ENCODE measurements at regions not wholly inside any gene's neighbourhood (a gene's known extent, or its start where the extent isn't known, plus 50 kb on each side); places are given as distances from the start of the nearest gene placed in this dataset.

- no peak overlapping the region; the same call in 1 of the 2 replicates for H3K9ac ChIP-seq (ENCODE audit: low read length)
- no peaks in the 10 kb centered on the region for H3K27me3 ChIP-seq (replicated peaks; ENCODE audit: insufficient read depth, low read length)
- H3K4me2 ChIP-seq (ENCODE audit: low read depth, low read length), result peak overlapping the region; percentile 42; the same call in 1 of the 2 replicates
- no peaks in the 10 kb centered on the region for H4K20me1 ChIP-seq (ENCODE audit: insufficient read depth, low read length)
- peak; percentile 79 for DNase-seq
- no peaks in the 10 kb centered on the region for H3K9me3 ChIP-seq (replicated peaks; ENCODE audit: insufficient read depth, low read length)
- no peaks in the 10 kb centered on the region for H3K79me2 ChIP-seq (ENCODE audit: low read length)
- H3F3A ChIP-seq (ENCODE audit: insufficient read depth, low read length), result peaks cover 12% of the 10 kb centered on the region
- no peaks in the 10 kb centered on the region for H3K36me3 ChIP-seq (replicated peaks; ENCODE audit: insufficient read depth, low read length)
- peak overlapping the region; percentile 29; the same call in 1 of the 2 replicates for H3K27ac ChIP-seq (ENCODE audit: low read length)
- peaks cover 42% of the 10 kb centered on the region for H3K4me1 ChIP-seq (ENCODE audit: low read length)
- no peaks in the 10 kb centered on the region for H3K9me2 ChIP-seq (replicated peaks; ENCODE audit: insufficient read depth, low read length)
- H3K4me3 ChIP-seq (ENCODE audit: low read length), result no peak overlapping the region
- peak overlapping the region; percentile 45 for H2AFZ ChIP-seq (ENCODE audit: low read length)
- TF ChIP-seq EZH2 (optimal IDR thresholded peaks at IDR 0.05; ENCODE audit: low read depth, low read length), result no peak
- TF ChIP-seq EZH2phosphoT487 (IDR thresholded peaks at IDR 0.05; ENCODE audit: low read length), result no peak
- TF ChIP-seq CTCF (IDR thresholded peaks at IDR 0.05; ENCODE audit: low read length), result no peak
These were observed 314.0 kb downstream of the LMO4 start for GRCh38 chr1:87642581-87643221.

GRCh38 chr1:87644033-87644578 lies 315.4 kb downstream of the LMO4 start:
- no peak overlapping the region for H3K4me3 ChIP-seq (ENCODE audit: low read length)
- H3K9me2 ChIP-seq (replicated peaks; ENCODE audit: insufficient read depth, low read length), result no peaks in the 10 kb centered on the region
- TF ChIP-seq EZH2 (optimal IDR thresholded peaks at IDR 0.05; ENCODE audit: low read depth, low read length) (no peak), EZH2phosphoT487 (IDR thresholded peaks at IDR 0.05; ENCODE audit: low read length) (no peak), CTCF (IDR thresholded peaks at IDR 0.05; ENCODE audit: low read length) (no peak)
- H3K4me1 ChIP-seq (ENCODE audit: low read length), result peaks cover 35% of the 10 kb centered on the region
- H3K27me3 ChIP-seq (replicated peaks; ENCODE audit: insufficient read depth, low read length), result no peaks in the 10 kb centered on the region
- peak; percentile 73 for DNase-seq
- no peak overlapping the region for H2AFZ ChIP-seq (ENCODE audit: low read length)
- H3K4me2 ChIP-seq (ENCODE audit: low read depth, low read length), result peak overlapping the region; percentile 1; the same call in 1 of the 2 replicates
- H3K36me3 ChIP-seq (replicated peaks; ENCODE audit: insufficient read depth, low read length), result no peaks in the 10 kb centered on the region
- no peaks in the 10 kb centered on the region for H3K79me2 ChIP-seq (ENCODE audit: low read length)
- H3K9me3 ChIP-seq (replicated peaks; ENCODE audit: insufficient read depth, low read length), result no peaks in the 10 kb centered on the region
- H3K9ac ChIP-seq (ENCODE audit: low read length), result no peak overlapping the region
- H3F3A ChIP-seq (ENCODE audit: insufficient read depth, low read length), result peaks cover 12% of the 10 kb centered on the region
- H3K27ac ChIP-seq (ENCODE audit: low read length), result peak overlapping the region; percentile 10; the same call in 1 of the 2 replicates
- no peaks in the 10 kb centered on the region for H4K20me1 ChIP-seq (ENCODE audit: insufficient read depth, low read length)

- no peaks in the 10 kb centered on the region for H3K36me3 ChIP-seq (replicated peaks; ENCODE audit: insufficient read depth, low read length)
- H3K9me3 ChIP-seq (replicated peaks; ENCODE audit: insufficient read depth, low read length), result no peaks in the 10 kb centered on the region
- H3K27me3 ChIP-seq (replicated peaks; ENCODE audit: insufficient read depth, low read length), result no peaks in the 10 kb centered on the region
- no peaks in the 10 kb centered on the region for H3K9me2 ChIP-seq (replicated peaks; ENCODE audit: insufficient read depth, low read length)
- no peak for TF ChIP-seq CTCF (IDR thresholded peaks at IDR 0.05; ENCODE audit: low read length)
- TF ChIP-seq EZH2 (optimal IDR thresholded peaks at IDR 0.05; ENCODE audit: low read depth, low read length), result no peak
- TF ChIP-seq EZH2phosphoT487 (IDR thresholded peaks at IDR 0.05; ENCODE audit: low read length), result no peak
- DNase-seq, result no peak
- no peak overlapping the region for H3K4me3 ChIP-seq (ENCODE audit: low read length)
- no peak overlapping the region for H3K9ac ChIP-seq (ENCODE audit: low read length)
- H3K4me2 ChIP-seq (ENCODE audit: low read depth, low read length), result peak overlapping the region; percentile 1; the same call in 1 of the 2 replicates
- no peak overlapping the region for H2AFZ ChIP-seq (ENCODE audit: low read length)
- no peaks in the 10 kb centered on the region for H4K20me1 ChIP-seq (ENCODE audit: insufficient read depth, low read length)
- peaks cover 12% of the 10 kb centered on the region for H3F3A ChIP-seq (ENCODE audit: insufficient read depth, low read length)
- peak overlapping the region; percentile 10; the same call in 1 of the 2 replicates for H3K27ac ChIP-seq (ENCODE audit: low read length)
- H3K79me2 ChIP-seq (ENCODE audit: low read length), result no peaks in the 10 kb centered on the region
- peaks cover 34% of the 10 kb centered on the region for H3K4me1 ChIP-seq (ENCODE audit: low read length)
These were observed 316.0 kb downstream of the LMO4 start for GRCh38 chr1:87644579-87645190.
